Islet precursor cell (in vitro differentiated cells): ENCODE measurements at regions not wholly inside any gene's neighbourhood (a gene's known extent, or its start where the extent isn't known, plus 50 kb on each side); places are given as distances from the start of the nearest gene placed in this dataset.

Experiments used
- DNase-seq: peaks from one replicate; pipeline ENCODE4 v3.0.0-alpha.2; 2018

GRCh38 chr6:22670605-22671004 lies 101.2 kb downstream of the HDGFL1 start:
- DNase-seq = no peak

GRCh38 chr6:22673474-22673873 lies 104.1 kb downstream of the HDGFL1 start:
- DNase-seq = no peak

GRCh38 chr6:22680950-22681349 lies 111.6 kb downstream of the HDGFL1 start:
- DNase-seq = no peak

GRCh38 chr6:22681761-22682160 lies 112.4 kb downstream of the HDGFL1 start:
- no peak for DNase-seq

GRCh38 chr6:22682979-22683378 lies 113.6 kb downstream of the HDGFL1 start:
- DNase-seq = no peak

GRCh38 chr6:22690446-22690845 lies 121.1 kb downstream of the HDGFL1 start:
- no peak for DNase-seq

GRCh38 chr6:22694092-22694724 lies 124.8 kb downstream of the HDGFL1 start:
- DNase-seq = no peak

- no peak for DNase-seq
Measured at GRCh38 chr6:22696481-22696880, 127.1 kb downstream of the HDGFL1 start.

GRCh38 chr6:22697306-22697705 lies 127.9 kb downstream of the HDGFL1 start:
- no peak for DNase-seq

GRCh38 chr6:22699151-22699550 lies 129.8 kb downstream of the HDGFL1 start:
- no peak for DNase-seq

GRCh38 chr6:22706651-22707050 lies 137.3 kb downstream of the HDGFL1 start:
- no peak for DNase-seq

- no peak for DNase-seq
Measured at GRCh38 chr6:22708469-22708868, 139.1 kb downstream of the HDGFL1 start.

- no peak for DNase-seq
Measured at GRCh38 chr6:22709803-22710202, 140.4 kb downstream of the HDGFL1 start.

GRCh38 chr6:22716721-22717120 lies 147.4 kb downstream of the HDGFL1 start:
- no peak for DNase-seq

GRCh38 chr6:22717915-22718314 lies 148.5 kb downstream of the HDGFL1 start:
- no peak for DNase-seq

GRCh38 chr6:22722913-22723312 lies 153.5 kb downstream of the HDGFL1 start:
- no peak for DNase-seq

- DNase-seq = no peak
Measured at GRCh38 chr6:22726966-22727365, 157.6 kb downstream of the HDGFL1 start.

- no peak for DNase-seq
Measured at GRCh38 chr6:22727710-22728109, 158.3 kb downstream of the HDGFL1 start.

GRCh38 chr6:22732176-22732970 lies 163.0 kb downstream of the HDGFL1 start:
- DNase-seq = no peak

GRCh38 chr6:22736740-22737139 lies 167.4 kb downstream of the HDGFL1 start:
- DNase-seq = no peak

- peak; percentile 89 for DNase-seq
Measured at GRCh38 chr6:22737331-22737730, 168.0 kb downstream of the HDGFL1 start.

GRCh38 chr6:22738194-22738593 lies 168.8 kb downstream of the HDGFL1 start:
- no peak for DNase-seq

GRCh38 chr6:22747571-22747970 lies 178.2 kb downstream of the HDGFL1 start:
- no peak for DNase-seq

GRCh38 chr6:22748681-22749080 lies 179.3 kb downstream of the HDGFL1 start:
- DNase-seq = no peak

- DNase-seq = no peak
Measured at GRCh38 chr6:22749696-22750095, 180.3 kb downstream of the HDGFL1 start.
